WERI-Rb-1 (cell line): ENCODE measurements at regions not wholly inside any gene's neighbourhood (a gene's known extent, or its start where the extent isn't known, plus 50 kb on each side); places are given as distances from the start of the nearest gene placed in this dataset.

ENCODE experiments used
- DNase-seq: peaks from one replicate; pipeline ENCODE4 v3.0.0-alpha.2; 2020
- H3K27ac ChIP-seq: fragments of 250-450 bp; sonication (Bioruptor Pico); 2 replicates; pipeline ENCODE4 v1.5.1; 2020; ENCODE audit warnings: mild to moderate bottlenecking, moderate library complexity
- H3K27me3 ChIP-seq: fragments of 250-450 bp; sonication (Bioruptor Pico); 2 replicates; pipeline ENCODE4 v1.5.1; 2021; ENCODE audit warnings: mild to moderate bottlenecking, low read depth, moderate library complexity; ENCODE audit not compliant: insufficient read depth, severe bottlenecking
- H3K36me3 ChIP-seq: fragments of 250-450 bp; sonication (Bioruptor Pico); 2 replicates; pipeline ENCODE4 v1.5.1; 2020; ENCODE audit warnings: mild to moderate bottlenecking, moderate library complexity
- H3K4me3 ChIP-seq: 2 replicates; pipeline ENCODE4 v1.5.1; 2011; ENCODE audit warnings: low read depth, mild to moderate bottlenecking, control low read depth, low read length
- H3K9me3 ChIP-seq: fragments of 250-450 bp; sonication (Bioruptor Pico); 2 replicates; pipeline ENCODE4 v1.5.1; 2021; ENCODE audit warnings: mild to moderate bottlenecking, moderate library complexity; ENCODE audit not compliant: severe bottlenecking
- TF ChIP-seq, protein P1 (sequence below): IDR thresholded peaks from 2 replicates; pipeline ENCODE4 v1.5.1; 2011; ENCODE audit warnings: low read depth, mild to moderate bottlenecking, control low read depth, inconsistent platforms, low read length

DNA sequence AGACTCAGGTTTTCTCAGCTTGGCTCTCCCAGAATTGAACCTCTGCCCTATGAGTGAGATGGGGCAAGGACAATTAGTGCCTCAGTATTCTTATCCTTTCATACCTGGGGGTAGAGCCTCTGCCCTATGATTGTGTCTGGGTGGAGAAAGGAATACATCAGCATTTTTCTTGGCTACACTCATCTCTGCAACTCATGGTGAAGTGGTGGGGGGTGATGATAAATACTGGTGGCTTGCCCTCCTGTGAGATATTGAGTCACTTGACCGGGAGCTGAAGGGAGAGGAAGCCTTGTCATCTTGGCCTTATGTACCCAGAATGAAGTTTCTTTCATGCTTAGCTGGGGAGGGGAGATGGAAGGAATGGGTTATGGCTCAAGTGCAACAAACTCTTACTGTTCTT lies 71.3 kb upstream of the ENOX2 start:
- DNase-seq = no peak
- TF ChIP-seq, protein P1, sequence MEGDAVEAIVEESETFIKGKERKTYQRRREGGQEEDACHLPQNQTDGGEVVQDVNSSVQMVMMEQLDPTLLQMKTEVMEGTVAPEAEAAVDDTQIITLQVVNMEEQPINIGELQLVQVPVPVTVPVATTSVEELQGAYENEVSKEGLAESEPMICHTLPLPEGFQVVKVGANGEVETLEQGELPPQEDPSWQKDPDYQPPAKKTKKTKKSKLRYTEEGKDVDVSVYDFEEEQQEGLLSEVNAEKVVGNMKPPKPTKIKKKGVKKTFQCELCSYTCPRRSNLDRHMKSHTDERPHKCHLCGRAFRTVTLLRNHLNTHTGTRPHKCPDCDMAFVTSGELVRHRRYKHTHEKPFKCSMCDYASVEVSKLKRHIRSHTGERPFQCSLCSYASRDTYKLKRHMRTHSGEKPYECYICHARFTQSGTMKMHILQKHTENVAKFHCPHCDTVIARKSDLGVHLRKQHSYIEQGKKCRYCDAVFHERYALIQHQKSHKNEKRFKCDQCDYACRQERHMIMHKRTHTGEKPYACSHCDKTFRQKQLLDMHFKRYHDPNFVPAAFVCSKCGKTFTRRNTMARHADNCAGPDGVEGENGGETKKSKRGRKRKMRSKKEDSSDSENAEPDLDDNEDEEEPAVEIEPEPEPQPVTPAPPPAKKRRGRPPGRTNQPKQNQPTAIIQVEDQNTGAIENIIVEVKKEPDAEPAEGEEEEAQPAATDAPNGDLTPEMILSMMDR = no peak
- Histone ChIP-seq H3K9me3 (no peaks in the 10 kb centered on the region), H3K4me3 (no peak overlapping the region), H3K27me3 (peaks cover 14% of the 10 kb centered on the region), H3K36me3 (no peaks in the 10 kb centered on the region), H3K27ac (no peak overlapping the region)

DNA sequence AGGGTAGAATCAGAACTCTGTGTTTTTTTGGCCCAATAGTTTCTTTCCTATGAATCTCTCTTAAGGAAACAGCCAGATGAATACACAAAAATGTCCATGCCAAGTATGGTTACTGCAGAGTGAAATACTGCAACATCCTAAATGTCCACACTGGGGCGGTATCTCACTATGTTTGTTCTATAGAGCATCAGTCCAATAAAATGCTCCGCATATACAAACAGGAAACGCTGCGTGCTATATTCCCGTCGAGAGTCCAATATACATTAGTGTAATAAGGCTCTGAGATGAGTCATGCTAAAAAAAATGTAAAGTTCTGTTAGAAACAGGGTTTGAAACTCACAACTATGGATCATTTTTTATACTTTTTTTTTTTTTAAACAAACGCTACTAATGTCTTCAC lies 72.9 kb upstream of the ENOX2 start:
- DNase-seq = peak; percentile 55
- Histone ChIP-seq H3K36me3 (no peaks in the 10 kb centered on the region), H3K4me3 (no peak overlapping the region), H3K9me3 (no peaks in the 10 kb centered on the region), H3K27ac (no peak overlapping the region), H3K27me3 (peaks cover 20% of the 10 kb centered on the region)
- TF ChIP-seq, protein P1 = peak; percentile 64

DNA sequence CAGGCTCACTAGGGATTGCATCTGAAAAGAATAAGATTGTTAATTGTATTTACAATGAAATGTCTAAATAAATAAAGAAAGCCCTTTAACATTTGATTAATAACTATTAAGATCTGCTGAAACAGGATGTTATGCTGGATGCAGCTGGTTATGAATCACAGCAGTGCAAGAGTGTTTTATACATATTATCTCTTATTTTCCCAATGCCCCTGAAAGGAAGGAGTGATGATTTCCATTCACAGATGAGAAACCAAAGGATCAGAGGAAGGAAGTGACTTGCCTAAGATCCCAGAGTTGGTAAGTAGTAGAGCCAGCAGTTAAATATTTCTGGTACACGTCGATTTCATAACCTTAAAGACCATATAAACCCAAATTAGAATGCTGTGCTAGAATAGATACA lies 76.3 kb upstream of the ARHGAP36 start:
- Histone ChIP-seq H3K27ac (no peak overlapping the region), H3K9me3 (no peaks in the 10 kb centered on the region), H3K4me3 (no peak overlapping the region), H3K36me3 (no peaks in the 10 kb centered on the region), H3K27me3 (peaks cover 26% of the 10 kb centered on the region)
- TF ChIP-seq, protein P1 = no peak
- DNase-seq = no peak

GRCh38 chrX:130984782-130985181 lies 73.4 kb upstream of the ARHGAP36 start:
- Histone ChIP-seq H3K27ac (no peak overlapping the region), H3K36me3 (no peaks in the 10 kb centered on the region), H3K27me3 (peaks cover 29% of the 10 kb centered on the region)

DNA sequence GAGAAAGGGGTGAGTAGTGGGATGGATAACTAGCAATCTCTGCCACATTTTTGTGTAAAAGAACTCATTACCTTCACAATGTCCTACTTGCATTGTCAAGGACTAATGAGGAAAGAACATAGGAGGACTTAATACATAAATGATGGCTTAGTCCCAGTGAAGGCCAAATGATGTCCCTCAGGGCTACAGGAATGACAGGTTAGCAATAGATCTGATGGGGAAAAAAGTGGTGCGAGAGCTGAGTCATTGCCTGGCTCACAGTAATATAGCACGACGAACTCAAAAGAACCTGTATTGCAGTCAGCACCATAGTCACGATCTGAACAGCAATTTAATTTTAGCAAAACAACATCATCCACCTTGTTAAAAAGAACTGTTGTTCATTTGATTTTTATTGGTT lies 70.9 kb upstream of the ARHGAP36 start:
- Histone ChIP-seq H3K36me3 (no peaks in the 10 kb centered on the region), H3K4me3 (no peak overlapping the region)

More at GRCh38 chrX:130984782-130985181, 73.4 kb upstream of the ARHGAP36 start:
- TF ChIP-seq, protein P1 = no peak
- DNase-seq = no peak
- no peaks in the 10 kb centered on the region for H3K9me3 ChIP-seq
- no peak overlapping the region for H3K4me3 ChIP-seq

GRCh38 chrX:130990723-130991122 lies 67.4 kb upstream of the ARHGAP36 start:
- peaks cover 25% of the 10 kb centered on the region for H3K27me3 ChIP-seq
- no peak overlapping the region for H3K4me3 ChIP-seq
- TF ChIP-seq, protein P1 = no peak
- no peaks in the 10 kb centered on the region for H3K36me3 ChIP-seq
- H3K9me3 ChIP-seq = no peaks in the 10 kb centered on the region
- no peak overlapping the region for H3K27ac ChIP-seq
- DNase-seq = no peak

More for the DNA sequence above, 70.9 kb upstream of the ARHGAP36 start:
- Histone ChIP-seq H3K27me3 (peaks cover 27% of the 10 kb centered on the region), H3K27ac (no peak overlapping the region), H3K9me3 (no peaks in the 10 kb centered on the region)
- no peak for DNase-seq
- TF ChIP-seq, protein P1 = no peak
